Lower leg skin (tissue), 3 donors: ENCODE measurements at regions not wholly inside any gene's neighbourhood (a gene's known extent, or its start where the extent isn't known, plus 50 kb on each side); places are given as distances from the start of the nearest gene placed in this dataset.

Experiments used
- POLR2A ChIP-seq, 2 donors: fragments of 450-650 bp; IDR thresholded peaks; one replicate each; pipeline ENCODE4 v1.6.1; 2016 to 2017; ENCODE audit warnings: antibody characterized with exemption in 2 of 2, mild to moderate bottlenecking in 1 of 2, moderate library complexity in 1 of 2
- TF ChIP-seq, protein P1 (sequence below), 3 donors: fragments of 450-650 bp; IDR thresholded peaks; one replicate each; pipeline ENCODE4 v1.5.1; 2016; ENCODE audit warnings: antibody characterized with exemption in 3 of 3, mild to moderate bottlenecking in 3 of 3, moderate library complexity in 2 of 3

- no peak for TF ChIP-seq POLR2A (IDR thresholded peaks at IDR 0.05)
- TF ChIP-seq, protein P1, sequence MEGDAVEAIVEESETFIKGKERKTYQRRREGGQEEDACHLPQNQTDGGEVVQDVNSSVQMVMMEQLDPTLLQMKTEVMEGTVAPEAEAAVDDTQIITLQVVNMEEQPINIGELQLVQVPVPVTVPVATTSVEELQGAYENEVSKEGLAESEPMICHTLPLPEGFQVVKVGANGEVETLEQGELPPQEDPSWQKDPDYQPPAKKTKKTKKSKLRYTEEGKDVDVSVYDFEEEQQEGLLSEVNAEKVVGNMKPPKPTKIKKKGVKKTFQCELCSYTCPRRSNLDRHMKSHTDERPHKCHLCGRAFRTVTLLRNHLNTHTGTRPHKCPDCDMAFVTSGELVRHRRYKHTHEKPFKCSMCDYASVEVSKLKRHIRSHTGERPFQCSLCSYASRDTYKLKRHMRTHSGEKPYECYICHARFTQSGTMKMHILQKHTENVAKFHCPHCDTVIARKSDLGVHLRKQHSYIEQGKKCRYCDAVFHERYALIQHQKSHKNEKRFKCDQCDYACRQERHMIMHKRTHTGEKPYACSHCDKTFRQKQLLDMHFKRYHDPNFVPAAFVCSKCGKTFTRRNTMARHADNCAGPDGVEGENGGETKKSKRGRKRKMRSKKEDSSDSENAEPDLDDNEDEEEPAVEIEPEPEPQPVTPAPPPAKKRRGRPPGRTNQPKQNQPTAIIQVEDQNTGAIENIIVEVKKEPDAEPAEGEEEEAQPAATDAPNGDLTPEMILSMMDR (IDR thresholded peaks at IDR 0.05) = no peak
Measured at GRCh38 chr1:58206749-58207148, 339.8 kb downstream of the OMA1 start.
